ENCODE measurements at regions not wholly inside any gene's neighbourhood (a gene's known extent, or its start where the extent isn't known, plus 50 kb on each side); places are given as distances from the start of the nearest gene placed in this dataset.
"Not testable (repeated sequence)": the region's sequence is repeated elsewhere in the genome, so short reads cannot be mapped to it uniquely, and the experiment has no call there.

DNA sequence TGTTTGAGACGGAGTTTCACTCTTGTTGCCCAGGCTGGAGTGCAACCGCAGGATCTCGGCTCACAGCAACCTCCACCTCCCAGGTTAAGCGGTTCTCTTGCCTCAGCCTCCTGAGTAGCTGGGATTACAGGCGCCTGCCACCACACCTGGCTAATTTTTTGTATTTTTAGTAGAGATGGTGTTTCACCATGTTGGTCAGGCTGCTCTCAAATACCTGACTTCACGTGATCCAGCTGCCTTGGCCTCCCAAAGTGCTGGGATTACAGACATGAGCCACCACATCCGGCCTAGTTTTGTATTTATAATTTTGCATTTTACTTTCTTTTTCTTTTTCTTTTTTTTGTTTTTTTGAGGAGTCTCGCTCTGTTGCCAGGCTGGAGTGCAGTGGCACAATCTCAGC, 85.3 kb upstream of the LARP1 start:
- not testable (repeated sequence) for H3K27me3 Mint-ChIP-seq, H3K36me3 Mint-ChIP-seq

DNA sequence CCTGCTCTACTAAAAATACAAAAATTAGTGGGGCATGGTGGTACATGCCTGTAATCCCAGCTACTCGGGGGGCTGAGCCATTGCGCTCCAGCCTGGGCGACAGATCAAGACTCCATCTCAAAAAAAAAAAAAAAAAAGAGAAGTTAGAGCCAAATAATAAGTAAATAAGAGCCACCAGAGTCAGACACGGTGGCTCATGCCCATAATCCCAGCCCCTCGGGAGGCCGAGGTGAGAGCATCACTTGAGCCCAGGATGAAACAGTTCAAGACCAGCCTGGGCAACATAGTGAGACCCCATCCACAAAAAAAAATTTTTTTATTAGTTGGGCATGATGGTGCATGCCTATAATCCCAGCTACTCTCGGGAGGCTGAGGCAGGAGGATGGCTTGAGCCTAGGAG, 85.8 kb upstream of the LARP1 start:
- Mint-ChIP-seq H3K27ac (no peak overlapping the region), H3K4me3 (no peak overlapping the region), H3K27me3 (no peaks in the 10 kb centered on the region), H3K36me3 (peaks cover 4% of the 10 kb centered on the region), H3K9me3 (peaks cover 5 to 14% (median 13%) of the 10 kb centered on the region in 3 donors), H3K4me1 (no peaks in the 10 kb centered on the region)

More for the DNA sequence above, 85.3 kb upstream of the LARP1 start:
- H3K4me3 Mint-ChIP-seq, H3K4me1 Mint-ChIP-seq, H3K27ac Mint-ChIP-seq: not testable (repeated sequence)
- H3K9me3 Mint-ChIP-seq: peaks cover 3 to 13% (median 11%) of the 10 kb centered on the region in 3 donors

DNA sequence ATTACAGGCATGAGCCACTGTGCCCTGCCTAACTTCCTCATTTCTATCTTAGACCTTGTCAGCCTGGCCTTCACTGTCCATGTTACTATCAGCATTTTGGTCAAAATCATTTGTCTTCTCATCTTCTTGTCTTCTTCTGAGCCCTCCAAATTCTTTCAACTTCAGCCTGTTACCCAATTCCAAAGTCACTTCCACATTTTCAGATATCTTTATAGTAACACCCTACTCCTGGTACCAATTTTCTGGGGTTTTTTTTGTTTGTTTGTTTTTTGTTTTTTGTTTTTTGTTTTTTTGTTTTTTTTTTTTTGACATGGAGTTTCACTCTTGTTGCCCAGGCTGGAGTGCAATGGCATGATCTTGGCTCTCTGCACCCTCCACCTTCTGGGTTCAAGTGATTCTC, 90.3 kb upstream of the LARP1 start:
- H3K36me3 Mint-ChIP-seq: peaks cover 6% of the 10 kb centered on the region
- no peaks in the 10 kb centered on the region for H3K27me3 Mint-ChIP-seq
- peak overlapping the region in 1 of 4 donors; percentile 39 for H3K4me3 Mint-ChIP-seq

DNA sequence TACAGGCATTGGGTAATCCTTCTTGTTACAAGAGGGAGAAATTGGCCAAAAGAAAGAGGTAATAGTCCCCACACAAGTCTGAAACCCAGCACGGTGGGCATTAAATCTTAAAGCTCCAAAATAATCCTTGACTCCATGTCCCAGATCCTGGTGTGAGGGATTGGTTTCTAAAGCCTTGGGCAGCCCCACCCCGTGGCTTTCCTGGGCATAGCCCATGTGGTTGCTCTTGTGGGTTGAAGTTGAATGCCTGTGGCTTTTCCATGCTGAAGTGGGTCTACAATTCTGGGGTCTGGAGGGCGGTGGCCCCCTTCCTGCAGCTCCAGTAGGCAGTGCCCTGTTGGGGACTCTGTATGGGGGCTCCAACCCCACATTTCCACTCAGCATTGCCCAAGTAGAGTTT, 91.8 kb upstream of the LARP1 start:
- Mint-ChIP-seq H3K27ac (no peak overlapping the region), H3K4me3 (no peak overlapping the region), H3K36me3 (peaks cover 5% of the 10 kb centered on the region), H3K27me3 (no peaks in the 10 kb centered on the region), H3K9me3 (peaks cover 8 to 14% (median 11%) of the 10 kb centered on the region in 3 donors), H3K4me1 (peaks cover 0 to 4% (median 0%) of the 10 kb centered on the region in 3 donors)

More for the DNA sequence above, 90.3 kb upstream of the LARP1 start:
- H3K9me3 Mint-ChIP-seq: peaks cover 10 to 20% (median 17%) of the 10 kb centered on the region in 3 donors
- H3K4me1 Mint-ChIP-seq: peaks cover 0 to 4% (median 0%) of the 10 kb centered on the region in 3 donors
- no peak overlapping the region for H3K27ac Mint-ChIP-seq

DNA sequence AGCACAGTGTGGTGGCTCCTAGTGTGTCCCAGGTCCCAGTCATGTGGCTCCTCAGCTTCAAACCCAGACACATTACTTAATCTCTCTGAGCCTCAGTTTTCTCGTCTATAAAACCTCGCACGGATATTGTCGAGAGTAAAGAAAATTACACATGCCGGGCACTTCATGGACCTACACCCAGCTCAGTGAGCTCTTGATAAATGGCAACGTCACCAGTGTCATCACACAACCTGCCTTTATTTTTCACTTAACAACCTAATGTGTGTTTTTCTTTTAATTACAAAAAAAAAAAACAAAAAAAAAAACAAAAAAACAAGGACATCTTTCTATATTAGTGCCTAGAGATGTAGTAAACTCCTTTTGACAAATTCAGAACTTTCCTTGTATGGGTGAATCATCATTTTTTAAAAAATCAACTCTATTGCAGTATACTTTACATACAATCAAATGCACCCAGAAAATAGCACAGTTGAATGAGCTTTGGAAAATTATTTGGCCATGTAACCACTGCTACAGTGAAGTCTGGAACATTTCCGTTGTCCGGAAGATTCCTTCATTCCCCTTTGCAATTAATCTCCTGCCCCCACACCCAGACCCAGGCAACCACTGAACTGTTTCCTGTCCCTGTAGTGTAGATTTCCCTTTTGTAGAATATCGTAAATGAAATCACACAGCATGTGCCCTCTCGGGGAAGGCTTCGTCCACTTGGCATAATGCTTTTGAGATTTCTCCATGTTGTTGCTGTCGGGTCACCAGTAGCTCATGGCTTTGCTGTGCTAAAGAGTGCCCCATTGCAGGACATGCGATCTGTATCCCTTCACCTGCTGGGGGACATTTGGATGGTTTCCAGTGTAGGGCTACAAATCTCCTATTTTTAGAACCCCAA, 100.4 kb upstream of the LARP1 start:
- H3K4me3 Mint-ChIP-seq: peak overlapping the region in 1 of 4 donors; percentile 72
- peaks cover 6 to 9% (median 9%) of the 10 kb centered on the region in 3 donors for H3K4me1 Mint-ChIP-seq

DNA sequence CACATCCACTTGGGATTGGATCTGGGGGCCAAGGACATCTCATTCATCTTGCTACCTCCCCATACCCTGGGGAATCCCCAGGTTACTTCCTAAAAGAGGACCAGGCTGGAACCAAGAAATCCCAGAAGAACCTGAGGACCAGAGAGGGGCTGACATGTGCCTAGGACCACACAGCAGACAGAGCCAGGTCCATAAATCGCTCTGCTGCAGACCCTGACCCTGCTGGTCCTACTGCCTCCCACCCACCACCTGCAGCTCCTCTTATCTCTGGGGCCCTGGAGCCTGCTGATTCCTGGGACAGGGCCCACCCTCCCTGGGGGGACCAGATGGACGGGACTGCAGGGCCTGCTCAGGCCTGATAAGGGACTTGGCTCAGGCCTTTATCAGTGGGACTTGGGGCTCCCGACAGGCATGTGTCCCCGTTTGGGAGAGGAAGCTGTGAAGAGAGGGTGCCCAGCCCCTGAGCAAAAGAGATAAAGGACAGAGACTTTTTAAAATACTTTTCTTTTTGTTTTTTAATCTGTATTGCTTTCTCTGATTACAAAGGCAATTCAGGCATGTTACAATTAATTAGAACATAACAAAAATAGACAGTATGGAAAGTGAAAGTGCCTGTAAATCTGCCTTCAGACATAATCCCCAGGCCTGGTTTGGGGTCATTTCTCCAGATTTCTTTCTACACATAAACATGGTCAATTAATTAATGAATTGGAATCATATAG, 101.3 kb upstream of the LARP1 start:
- Mint-ChIP-seq H3K4me3 (no peak overlapping the region), H3K4me1 (peaks cover 6 to 9% (median 9%) of the 10 kb centered on the region in 3 donors), H3K9me3 (no peaks in the 10 kb centered on the region), H3K27ac (peak overlapping the region in 1 of 3 donors; percentile 50), H3K27me3 (no peaks in the 10 kb centered on the region), H3K36me3 (no peaks in the 10 kb centered on the region)

More for the DNA sequence above, 100.4 kb upstream of the LARP1 start:
- no peaks in the 10 kb centered on the region for H3K9me3 Mint-ChIP-seq
- H3K36me3 Mint-ChIP-seq: no peaks in the 10 kb centered on the region
- no peaks in the 10 kb centered on the region for H3K27me3 Mint-ChIP-seq
- peak overlapping the region in 2 of 3 donors; percentile 35 to 71 for H3K27ac Mint-ChIP-seq

DNA sequence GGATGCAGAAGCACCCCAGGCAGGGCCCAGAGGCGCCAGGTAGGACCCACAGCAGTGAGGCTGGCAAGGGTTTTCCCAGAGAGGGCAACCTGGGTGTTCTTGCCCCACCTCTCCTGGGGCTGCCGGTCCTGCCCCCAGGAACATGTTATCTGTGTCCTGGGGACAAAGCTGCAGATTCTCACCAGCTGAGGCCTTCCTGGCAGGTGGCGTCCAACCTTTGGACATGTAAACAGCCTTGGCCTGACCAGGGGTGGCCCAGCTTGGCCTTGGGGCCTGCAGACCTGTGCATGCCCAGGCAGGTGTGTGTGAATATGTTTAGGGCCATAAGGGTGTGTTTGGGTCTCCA, 101.8 kb upstream of the LARP1 start:
- Mint-ChIP-seq H3K27me3 (peaks cover 3% of the 10 kb centered on the region), H3K4me1 (peaks cover 6 to 9% (median 9%) of the 10 kb centered on the region in 3 donors), H3K4me3 (no peak overlapping the region), H3K9me3 (no peaks in the 10 kb centered on the region), H3K27ac (no peak overlapping the region), H3K36me3 (no peaks in the 10 kb centered on the region)

DNA sequence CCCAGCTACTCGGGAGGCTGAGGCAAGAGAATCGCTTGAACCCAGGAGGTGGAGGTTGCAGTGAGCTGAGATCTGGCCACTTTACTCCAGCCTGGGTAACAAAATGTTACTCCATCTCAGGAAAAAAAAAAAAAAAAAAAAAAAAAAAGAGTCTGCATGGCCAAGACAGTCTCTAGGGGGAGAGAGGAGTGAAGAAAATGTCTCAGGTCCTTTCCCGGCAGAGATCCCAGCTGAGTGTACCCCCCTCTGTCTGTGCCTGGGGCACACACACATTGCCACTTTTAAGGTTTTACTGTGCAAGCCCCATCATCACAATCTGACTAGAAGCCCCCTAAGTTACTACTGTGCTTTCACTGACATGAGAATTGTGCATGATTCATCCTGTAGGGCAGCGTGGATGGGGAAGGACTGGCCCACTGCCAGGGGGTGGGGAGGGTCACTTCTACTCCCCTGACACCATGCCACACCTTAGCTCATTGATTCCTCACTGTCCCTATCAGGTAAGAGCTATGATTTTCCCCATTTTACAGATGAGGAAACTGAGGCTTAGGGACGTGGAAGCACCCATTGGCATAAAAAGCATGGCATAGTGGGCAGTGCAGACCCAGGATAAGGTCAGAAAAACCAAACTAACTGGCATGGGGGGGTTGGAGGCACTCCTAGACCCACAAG, 102.3 kb upstream of the LARP1 start:
- H3K27ac Mint-ChIP-seq: no peak overlapping the region
- H3K4me3 Mint-ChIP-seq: no peak overlapping the region
- H3K4me1 Mint-ChIP-seq: peaks cover 7 to 10% (median 9%) of the 10 kb centered on the region in 3 donors
- no peaks in the 10 kb centered on the region for H3K36me3 Mint-ChIP-seq
- peaks cover 4% of the 10 kb centered on the region for H3K27me3 Mint-ChIP-seq
- H3K9me3 Mint-ChIP-seq: no peaks in the 10 kb centered on the region

DNA sequence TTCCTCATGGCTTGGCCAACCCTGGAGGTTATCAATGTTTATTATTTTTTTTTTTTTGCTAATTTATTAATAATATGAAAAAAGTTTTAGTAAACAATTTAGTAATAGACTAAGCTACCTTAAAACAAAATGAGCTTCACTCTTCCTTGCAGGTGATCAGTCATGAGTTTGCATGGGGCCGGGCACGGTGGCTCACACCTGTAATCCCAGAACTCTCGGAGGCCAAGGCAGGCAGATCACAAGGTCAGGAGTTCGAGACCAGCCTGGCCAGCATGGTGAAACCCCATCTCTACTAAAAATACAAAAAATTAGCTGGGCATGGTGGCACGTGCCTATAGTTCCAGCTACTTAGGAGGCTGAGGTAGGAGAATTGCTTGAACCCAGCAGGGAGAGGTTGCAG, 103.4 kb upstream of the LARP1 start:
- H3K4me1 Mint-ChIP-seq: peaks cover 12 to 14% (median 13%) of the 10 kb centered on the region in 3 donors
- H3K27ac Mint-ChIP-seq, H3K9me3 Mint-ChIP-seq, H3K36me3 Mint-ChIP-seq, H3K4me3 Mint-ChIP-seq: not testable (repeated sequence)
- H3K27me3 Mint-ChIP-seq: peaks cover 13% of the 10 kb centered on the region

DNA sequence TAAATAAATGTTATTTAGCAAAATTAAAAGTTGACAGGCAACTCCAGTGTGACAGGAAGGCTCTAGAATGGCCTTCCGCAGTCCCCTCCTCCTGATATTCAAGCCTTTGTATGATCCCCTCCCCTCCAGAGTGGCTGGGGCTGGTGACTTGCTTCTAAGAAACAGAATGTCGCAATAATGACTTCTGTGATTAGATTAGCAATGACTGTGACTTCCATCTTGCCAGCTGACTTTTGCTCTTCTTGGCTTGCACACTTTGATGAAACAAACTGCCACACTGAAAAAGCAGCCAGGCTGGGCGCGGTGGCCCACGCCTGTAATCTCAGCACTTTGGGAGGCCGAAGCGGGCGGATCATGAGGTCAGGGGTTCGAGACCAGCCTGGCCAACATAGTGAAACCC, 106.5 kb upstream of the LARP1 start:
- H3K27ac Mint-ChIP-seq: no peak overlapping the region
- H3K4me1 Mint-ChIP-seq: peaks cover 3 to 12% (median 12%) of the 10 kb centered on the region in 3 donors
- no peaks in the 10 kb centered on the region for H3K36me3 Mint-ChIP-seq
- H3K9me3 Mint-ChIP-seq: peaks cover 0 to 3% (median 0%) of the 10 kb centered on the region in 3 donors
- no peak overlapping the region for H3K4me3 Mint-ChIP-seq
- H3K27me3 Mint-ChIP-seq: peaks cover 16% of the 10 kb centered on the region

DNA sequence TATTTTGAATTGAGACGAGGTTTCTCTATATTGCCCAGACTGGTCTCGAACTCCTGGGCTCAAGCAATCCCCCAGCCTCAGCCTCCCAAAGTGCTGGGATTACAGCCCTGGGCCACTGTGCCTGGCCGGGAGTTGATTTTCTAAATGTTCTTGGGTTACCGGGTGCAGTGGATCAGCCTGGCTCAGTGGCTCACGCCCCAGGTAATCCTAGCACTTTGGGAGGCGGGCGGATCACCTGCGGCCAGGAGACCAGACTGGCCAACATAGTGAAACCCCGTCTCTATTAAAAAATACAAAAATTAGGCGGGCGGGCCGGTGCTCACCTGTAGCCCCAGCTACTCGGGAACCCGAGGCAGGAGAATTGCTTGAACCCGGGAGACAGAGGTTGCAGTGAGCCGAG, 106.9 kb upstream of the LARP1 start:
- Mint-ChIP-seq H3K9me3 (peaks cover 0 to 8% (median 0%) of the 10 kb centered on the region in 3 donors), H3K4me3 (peak overlapping the region in 1 of 4 donors; percentile 45), H3K4me1 (peaks cover 3 to 12% (median 12%) of the 10 kb centered on the region in 3 donors), H3K27ac (no peak overlapping the region), H3K27me3 (peaks cover 17% of the 10 kb centered on the region), H3K36me3 (no peaks in the 10 kb centered on the region)

DNA sequence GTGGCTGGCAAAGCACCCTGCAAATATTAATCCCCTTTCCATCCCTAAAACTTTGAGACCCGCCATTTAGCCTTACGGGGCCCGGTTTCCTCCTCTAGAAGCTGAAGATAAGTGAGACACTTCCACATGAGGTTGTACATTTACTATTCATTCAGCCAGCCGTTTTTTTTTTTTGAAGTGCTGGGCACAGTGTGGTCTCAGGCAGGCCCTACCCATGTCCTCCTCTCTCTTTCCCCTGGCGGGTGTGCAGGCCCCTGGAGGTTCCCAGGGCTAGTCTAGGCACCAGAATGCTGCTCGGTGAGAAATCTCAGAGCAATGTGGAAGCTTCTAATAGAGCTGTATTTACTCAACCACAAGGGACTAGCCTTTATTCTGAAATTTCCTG, 107.4 kb upstream of the LARP1 start:
- Mint-ChIP-seq H3K9me3 (peaks cover 0 to 13% (median 0%) of the 10 kb centered on the region in 3 donors), H3K4me1 (peaks cover 3 to 12% (median 12%) of the 10 kb centered on the region in 3 donors), H3K4me3 (peak overlapping the region; percentile 45 to 96 (median 87)), H3K27ac (no peak overlapping the region), H3K36me3 (no peaks in the 10 kb centered on the region), H3K27me3 (peaks cover 18% of the 10 kb centered on the region)

DNA sequence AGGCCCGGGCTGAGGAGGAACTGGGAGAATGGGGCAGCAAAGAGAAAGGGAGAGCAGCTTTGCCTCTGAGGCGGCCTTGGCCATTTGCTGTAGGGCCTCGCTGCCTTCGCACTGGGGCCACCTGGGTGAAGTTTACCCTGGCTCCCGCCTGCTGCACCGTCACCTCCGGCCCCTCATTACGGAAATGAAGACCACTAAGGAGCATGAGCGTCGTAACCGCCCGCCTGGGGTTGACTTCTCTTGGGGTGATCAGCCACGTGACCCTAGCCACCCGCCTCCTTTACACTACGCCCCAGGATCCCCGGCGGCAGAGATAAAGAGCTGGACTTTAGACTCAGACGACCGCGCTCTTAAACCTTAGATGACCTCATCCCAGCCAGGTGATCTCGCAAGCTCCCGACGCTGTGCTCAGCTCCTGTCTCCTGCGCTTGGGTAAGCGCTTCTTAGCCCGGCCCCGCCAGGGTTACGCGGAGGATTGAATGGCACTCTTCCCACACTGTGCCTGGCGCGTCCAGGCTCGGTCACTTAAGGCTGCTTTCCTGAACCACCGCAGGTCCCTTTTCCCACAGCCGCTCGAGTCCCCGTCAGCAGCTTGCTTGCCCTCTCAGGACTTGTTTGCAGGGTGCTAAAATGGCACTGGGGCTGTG, 107.9 kb upstream of the LARP1 start:
- Mint-ChIP-seq H3K36me3 (no peaks in the 10 kb centered on the region), H3K27ac (peak overlapping the region in 1 of 3 donors; percentile 3), H3K9me3 (peaks cover 0 to 18% (median 0%) of the 10 kb centered on the region in 3 donors), H3K27me3 (peaks cover 18% of the 10 kb centered on the region), H3K4me3 (peak overlapping the region; percentile 45 to 96 (median 87)), H3K4me1 (peaks cover 3 to 12% (median 12%) of the 10 kb centered on the region in 3 donors)

DNA sequence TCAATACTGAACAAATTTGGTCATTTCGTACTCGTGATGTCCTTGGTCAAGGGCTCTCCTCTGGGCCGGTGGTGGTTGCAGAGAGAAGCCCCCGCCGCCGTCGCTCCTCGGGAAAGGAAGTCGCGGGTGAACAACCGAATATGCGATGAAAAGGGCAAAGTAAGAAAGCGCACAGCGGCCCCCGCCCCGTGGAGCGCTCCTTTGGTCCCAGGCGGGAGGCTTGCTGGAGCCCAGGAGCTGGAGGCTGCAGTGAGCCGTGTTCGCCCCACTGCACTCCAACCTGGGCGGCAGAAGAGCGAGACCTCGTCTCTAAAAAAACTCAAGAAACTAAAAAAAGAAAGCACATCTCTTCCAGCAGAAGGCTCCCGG, 108.4 kb upstream of the LARP1 start:
- Mint-ChIP-seq H3K36me3 (no peaks in the 10 kb centered on the region), H3K27ac (peak overlapping the region in 1 of 3 donors; percentile 3), H3K4me3 (peak overlapping the region; percentile 45 to 96 (median 87)), H3K4me1 (peaks cover 3 to 12% (median 12%) of the 10 kb centered on the region in 3 donors), H3K9me3 (peaks cover 0 to 18% (median 0%) of the 10 kb centered on the region in 3 donors), H3K27me3 (peaks cover 18% of the 10 kb centered on the region)

Data from IgD-negative memory B cell (primary cell).